ENCODE measurements at regions not wholly inside any gene's neighbourhood (a gene's known extent, or its start where the extent isn't known, plus 50 kb on each side); places are given as distances from the start of the nearest gene placed in this dataset.

DNA sequence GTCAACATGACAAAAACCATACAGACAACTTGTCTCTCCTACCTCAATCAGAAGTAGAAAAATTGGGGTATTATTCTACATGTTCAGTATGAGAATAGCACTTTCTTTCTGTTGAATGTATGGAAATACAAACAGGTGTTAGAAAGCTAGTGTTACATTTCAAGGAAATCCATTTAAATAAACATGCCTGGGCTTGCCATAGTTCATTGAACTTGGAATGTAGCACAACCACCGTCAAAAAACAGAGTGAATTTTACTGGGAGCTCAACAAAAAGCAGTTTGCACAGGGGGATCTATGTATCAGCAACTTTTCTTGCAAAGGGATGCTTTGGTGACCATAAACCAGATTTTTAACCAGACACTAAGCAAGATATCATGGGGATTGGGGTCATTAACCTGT, 307.9 kb upstream of the SMARCA2 start:
- no peak overlapping the region for H3K27ac ChIP-seq (ENCODE audit: low read depth, low read length)
- WGBS, 2 experiments (ENCODE audit: insufficient coverage in 1 of 2, insufficient read length in 1 of 2) = 78 to 83% methylated on average over 1 of the region's 1 CpG
- H3K9me3 ChIP-seq (ENCODE audit: control insufficient read depth, low read length) = no peaks in the 10 kb centered on the region
- Mint-ChIP-seq H3K27ac (no peak overlapping the region), H3K9me3 (no peaks in the 10 kb centered on the region), H3K4me3 (no peak overlapping the region), H3K4me1 (peaks cover 12% of the 10 kb centered on the region), H3K36me3 (ENCODE audit: low read depth) (no peaks in the 10 kb centered on the region), H3K27me3 (ENCODE audit: insufficient read depth) (peaks cover 10% of the 10 kb centered on the region)
- peaks cover 13% of the 10 kb centered on the region for H3K27me3 ChIP-seq (ENCODE audit: control insufficient read depth, insufficient read depth, low read length, poor library complexity, severe bottlenecking)
- H3K4me1 ChIP-seq (ENCODE audit: control insufficient read depth, insufficient read depth, low read length) = no peaks in the 10 kb centered on the region
- no peak overlapping the region for H3K4me3 ChIP-seq (ENCODE audit: low read length)
- no peak for DNase-seq
- H3K9ac ChIP-seq (ENCODE audit: extremely low read depth, low read length, poor library complexity, severe bottlenecking) = no peak overlapping the region
- TF ChIP-seq, protein P1, sequence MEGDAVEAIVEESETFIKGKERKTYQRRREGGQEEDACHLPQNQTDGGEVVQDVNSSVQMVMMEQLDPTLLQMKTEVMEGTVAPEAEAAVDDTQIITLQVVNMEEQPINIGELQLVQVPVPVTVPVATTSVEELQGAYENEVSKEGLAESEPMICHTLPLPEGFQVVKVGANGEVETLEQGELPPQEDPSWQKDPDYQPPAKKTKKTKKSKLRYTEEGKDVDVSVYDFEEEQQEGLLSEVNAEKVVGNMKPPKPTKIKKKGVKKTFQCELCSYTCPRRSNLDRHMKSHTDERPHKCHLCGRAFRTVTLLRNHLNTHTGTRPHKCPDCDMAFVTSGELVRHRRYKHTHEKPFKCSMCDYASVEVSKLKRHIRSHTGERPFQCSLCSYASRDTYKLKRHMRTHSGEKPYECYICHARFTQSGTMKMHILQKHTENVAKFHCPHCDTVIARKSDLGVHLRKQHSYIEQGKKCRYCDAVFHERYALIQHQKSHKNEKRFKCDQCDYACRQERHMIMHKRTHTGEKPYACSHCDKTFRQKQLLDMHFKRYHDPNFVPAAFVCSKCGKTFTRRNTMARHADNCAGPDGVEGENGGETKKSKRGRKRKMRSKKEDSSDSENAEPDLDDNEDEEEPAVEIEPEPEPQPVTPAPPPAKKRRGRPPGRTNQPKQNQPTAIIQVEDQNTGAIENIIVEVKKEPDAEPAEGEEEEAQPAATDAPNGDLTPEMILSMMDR (conservative IDR thresholded peaks at IDR 0.05) = no peak
- no peaks in the 10 kb centered on the region for H3K36me3 ChIP-seq (ENCODE audit: control insufficient read depth, insufficient read depth, low read length)

DNA sequence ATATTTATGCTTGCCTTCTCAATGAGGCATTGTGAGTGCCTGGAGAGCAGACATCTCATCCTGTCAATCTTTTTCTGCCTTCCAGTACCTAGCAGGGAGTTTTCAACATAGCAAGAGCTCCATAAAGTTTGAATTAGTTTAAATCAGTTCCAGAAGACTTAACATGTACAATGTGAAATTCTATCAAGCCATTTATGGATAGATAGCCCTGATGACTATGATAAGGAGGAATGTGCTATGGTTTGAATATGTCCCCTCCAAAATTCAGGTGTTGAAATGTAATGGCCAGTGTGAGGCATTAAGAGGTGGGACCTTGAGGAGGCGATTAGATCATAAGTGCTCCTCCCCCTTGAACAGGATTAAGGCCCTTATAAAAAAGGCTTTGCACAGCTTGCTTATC, 306.9 kb upstream of the SMARCA2 start:
- no peaks in the 10 kb centered on the region for H3K36me3 ChIP-seq (ENCODE audit: control insufficient read depth, insufficient read depth, low read length)
- Mint-ChIP-seq H3K36me3 (ENCODE audit: low read depth) (no peaks in the 10 kb centered on the region), H3K9me3 (no peaks in the 10 kb centered on the region), H3K27ac (no peak overlapping the region), H3K4me1 (peaks cover 8% of the 10 kb centered on the region), H3K4me3 (no peak overlapping the region), H3K27me3 (ENCODE audit: insufficient read depth) (peaks cover 11% of the 10 kb centered on the region)
- TF ChIP-seq, protein P1 (conservative IDR thresholded peaks at IDR 0.05) = no peak
- 92 to 100% methylated on average over 1 of the region's 1 CpG for WGBS, 2 experiments (ENCODE audit: insufficient coverage in 1 of 2, insufficient read length in 1 of 2)
- no peak overlapping the region for H3K27ac ChIP-seq (ENCODE audit: low read depth, low read length)
- DNase-seq = no peak
- no peak overlapping the region for H3K9ac ChIP-seq (ENCODE audit: extremely low read depth, low read length, poor library complexity, severe bottlenecking)
- no peaks in the 10 kb centered on the region for H3K9me3 ChIP-seq (ENCODE audit: control insufficient read depth, low read length)
- H3K4me1 ChIP-seq (ENCODE audit: control insufficient read depth, insufficient read depth, low read length) = no peaks in the 10 kb centered on the region
- H3K27me3 ChIP-seq (ENCODE audit: control insufficient read depth, insufficient read depth, low read length, poor library complexity, severe bottlenecking) = peaks cover 13% of the 10 kb centered on the region
- H3K4me3 ChIP-seq (ENCODE audit: low read length) = no peak overlapping the region

DNA sequence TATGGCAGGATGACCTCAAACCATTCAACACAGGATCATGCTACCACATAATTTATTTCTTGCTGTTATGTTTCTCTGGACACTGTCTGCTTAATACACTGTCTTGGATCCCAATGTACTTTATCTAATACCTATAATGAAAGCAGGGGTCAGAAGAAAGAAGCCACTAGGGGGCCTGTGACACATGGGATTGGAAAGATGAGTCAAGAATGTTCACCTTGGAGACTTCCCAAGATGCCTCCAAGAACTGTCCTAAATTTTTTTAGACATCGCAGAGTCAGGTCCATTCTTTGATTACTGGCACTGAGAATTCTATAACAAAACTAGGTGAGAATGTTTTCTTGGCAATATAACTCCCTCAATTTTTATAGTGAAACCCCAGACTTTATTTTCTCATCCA, 305.8 kb upstream of the SMARCA2 start:
- Histone ChIP-seq H3K9ac (ENCODE audit: extremely low read depth, low read length, poor library complexity, severe bottlenecking) (no peak overlapping the region), H3K4me3 (ENCODE audit: low read length) (no peak overlapping the region), H3K9me3 (ENCODE audit: control insufficient read depth, low read length) (no peaks in the 10 kb centered on the region), H3K4me1 (ENCODE audit: control insufficient read depth, insufficient read depth, low read length) (no peaks in the 10 kb centered on the region), H3K27ac (ENCODE audit: low read depth, low read length) (no peak overlapping the region), H3K36me3 (ENCODE audit: control insufficient read depth, insufficient read depth, low read length) (no peaks in the 10 kb centered on the region), H3K27me3 (ENCODE audit: control insufficient read depth, insufficient read depth, low read length, poor library complexity, severe bottlenecking) (peaks cover 13% of the 10 kb centered on the region)
- Mint-ChIP-seq H3K27me3 (ENCODE audit: insufficient read depth) (peaks cover 11% of the 10 kb centered on the region), H3K4me3 (no peak overlapping the region), H3K27ac (no peak overlapping the region), H3K36me3 (ENCODE audit: low read depth) (no peaks in the 10 kb centered on the region), H3K4me1 (peaks cover 8% of the 10 kb centered on the region), H3K9me3 (no peaks in the 10 kb centered on the region)
- no peak for DNase-seq
- TF ChIP-seq, protein P1 (conservative IDR thresholded peaks at IDR 0.05) = peak; percentile 73
- 94 to 100% methylated on average over 1 of the region's 1 CpG for WGBS, 2 experiments (ENCODE audit: insufficient coverage in 1 of 2, insufficient read length in 1 of 2)

All from endodermal cell (in vitro differentiated cells).